ENCODE measurements at regions not wholly inside any gene's neighbourhood (a gene's known extent, or its start where the extent isn't known, plus 50 kb on each side); places are given as distances from the start of the nearest gene placed in this dataset.

DNA sequence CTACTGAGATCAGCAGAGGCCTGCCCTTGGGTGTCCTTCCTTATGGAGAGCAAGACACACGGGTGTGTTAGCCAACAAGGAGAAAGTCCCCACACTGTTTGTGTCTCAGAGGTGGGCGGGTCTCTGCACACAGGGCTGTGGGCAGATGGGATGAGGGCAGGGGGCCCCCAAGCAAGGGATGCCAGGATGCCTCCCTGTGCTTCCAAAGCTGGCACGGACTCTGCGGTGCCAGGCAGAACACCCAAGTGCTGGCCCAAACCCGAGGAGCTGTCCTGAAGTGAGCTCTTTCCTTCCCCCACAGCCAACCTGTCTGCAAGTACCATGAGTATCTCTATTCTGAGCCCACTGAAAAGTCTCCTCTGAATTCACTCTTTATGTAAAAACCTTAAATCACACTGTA, 273.3 kb downstream of the CTTN start:
- no peak for TF ChIP-seq CTCF (IDR thresholded peaks at IDR 0.05)
- TF ChIP-seq EP300 (IDR thresholded peaks at IDR 0.05): no peak
- TF ChIP-seq POLR2A (IDR thresholded peaks at IDR 0.05): no peak

Data from ovary (tissue), 3 donors.